Right lobe of liver (tissue), 4 donors: ENCODE measurements at regions not wholly inside any gene's neighbourhood (a gene's known extent, or its start where the extent isn't known, plus 50 kb on each side); places are given as distances from the start of the nearest gene placed in this dataset.

Experiments used
- POLR2A ChIP-seq: fragments of 450-650 bp; IDR thresholded peaks from one replicate; pipeline ENCODE4 v1.6.1; 2017; ENCODE audit warnings: antibody characterized with exemption, mild to moderate bottlenecking
- TF ChIP-seq, protein P1 (sequence below), 4 donors: fragments of 200-600 bp in 3 of 4; fragments of 450-650 bp in 1 of 4; IDR thresholded peaks; one replicate each; pipeline versions ENCODE4 v1.5.1 to v1.8.0; 2016 to 2022; ENCODE audit warnings: antibody characterized with exemption in 4 of 4, mild to moderate bottlenecking in 2 of 4
- donor health status: DM: no; HTN: no; CAD: no.
- donor health status: DM: no; HTN: no; CAD: no.
- donor health status: DM: no; HTN: yes; CAD: no.

DNA sequence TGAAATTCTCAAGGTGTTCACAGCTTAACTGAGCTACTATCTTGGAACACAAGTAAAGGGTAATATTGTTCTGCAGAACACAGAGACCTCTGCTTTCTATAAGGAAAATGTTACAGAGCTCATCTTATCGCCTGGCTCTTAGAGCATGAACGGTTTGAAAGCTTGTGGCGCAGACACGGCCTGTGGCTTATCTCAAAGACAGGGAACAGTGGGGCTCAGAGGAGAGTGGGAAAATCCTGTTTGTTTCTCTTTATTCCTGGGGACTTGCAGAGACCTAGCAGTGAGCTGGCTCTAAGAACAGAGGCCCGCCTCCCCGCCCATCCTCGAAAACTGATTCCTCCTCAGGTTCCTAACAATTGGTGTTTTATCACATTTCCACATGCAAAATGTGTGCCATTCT lies 131.7 kb downstream of the EMX2 start:
- TF ChIP-seq POLR2A = no peak
- TF ChIP-seq, protein P1, sequence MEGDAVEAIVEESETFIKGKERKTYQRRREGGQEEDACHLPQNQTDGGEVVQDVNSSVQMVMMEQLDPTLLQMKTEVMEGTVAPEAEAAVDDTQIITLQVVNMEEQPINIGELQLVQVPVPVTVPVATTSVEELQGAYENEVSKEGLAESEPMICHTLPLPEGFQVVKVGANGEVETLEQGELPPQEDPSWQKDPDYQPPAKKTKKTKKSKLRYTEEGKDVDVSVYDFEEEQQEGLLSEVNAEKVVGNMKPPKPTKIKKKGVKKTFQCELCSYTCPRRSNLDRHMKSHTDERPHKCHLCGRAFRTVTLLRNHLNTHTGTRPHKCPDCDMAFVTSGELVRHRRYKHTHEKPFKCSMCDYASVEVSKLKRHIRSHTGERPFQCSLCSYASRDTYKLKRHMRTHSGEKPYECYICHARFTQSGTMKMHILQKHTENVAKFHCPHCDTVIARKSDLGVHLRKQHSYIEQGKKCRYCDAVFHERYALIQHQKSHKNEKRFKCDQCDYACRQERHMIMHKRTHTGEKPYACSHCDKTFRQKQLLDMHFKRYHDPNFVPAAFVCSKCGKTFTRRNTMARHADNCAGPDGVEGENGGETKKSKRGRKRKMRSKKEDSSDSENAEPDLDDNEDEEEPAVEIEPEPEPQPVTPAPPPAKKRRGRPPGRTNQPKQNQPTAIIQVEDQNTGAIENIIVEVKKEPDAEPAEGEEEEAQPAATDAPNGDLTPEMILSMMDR (IDR thresholded peaks at IDR 0.05) = no peak
